Skin of body (tissue), 1 donor: ENCODE measurements at regions not wholly inside any gene's neighbourhood (a gene's known extent, or its start where the extent isn't known, plus 50 kb on each side); places are given as distances from the start of the nearest gene placed in this dataset.

ENCODE experiments used
- DNase-seq: peaks from one replicate; lab custom pipeline; 2025; lab: John Stamatoyannopoulos, UW

- no peak for DNase-seq
These were observed 65.8 kb downstream of the ETAA1 start for GRCh38 chr2:67462738-67463496.

GRCh38 chr2:67463810-67464209 lies 66.7 kb downstream of the ETAA1 start:
- peak; percentile 9 for DNase-seq

GRCh38 chr2:67465623-67466022 lies 68.5 kb downstream of the ETAA1 start:
- DNase-seq: no peak

- no peak for DNase-seq
These were observed 69.6 kb downstream of the ETAA1 start for GRCh38 chr2:67466734-67467133.

GRCh38 chr2:67471681-67472080 lies 74.5 kb downstream of the ETAA1 start:
- no peak for DNase-seq

- peak; percentile 33 for DNase-seq
These were observed 80.0 kb downstream of the ETAA1 start for GRCh38 chr2:67476809-67477790.

- peak; percentile 15 for DNase-seq
These were observed 82.1 kb downstream of the ETAA1 start for GRCh38 chr2:67479261-67479660.

GRCh38 chr2:67485431-67485830 lies 88.3 kb downstream of the ETAA1 start:
- DNase-seq: no peak

GRCh38 chr2:67486041-67486796 lies 89.1 kb downstream of the ETAA1 start:
- DNase-seq: no peak

GRCh38 chr2:67487993-67488392 lies 90.9 kb downstream of the ETAA1 start:
- no peak for DNase-seq

- DNase-seq: no peak
These were observed 92.3 kb downstream of the ETAA1 start for GRCh38 chr2:67489396-67489795.

- DNase-seq: no peak
These were observed 101.8 kb downstream of the ETAA1 start for GRCh38 chr2:67498931-67499330.

GRCh38 chr2:67499989-67500388 lies 102.9 kb downstream of the ETAA1 start:
- no peak for DNase-seq

GRCh38 chr2:67500541-67500940 lies 103.4 kb downstream of the ETAA1 start:
- DNase-seq: no peak

- DNase-seq: no peak
These were observed 105.4 kb downstream of the ETAA1 start for GRCh38 chr2:67502346-67503065.

GRCh38 chr2:67503066-67503795 lies 106.1 kb downstream of the ETAA1 start:
- DNase-seq: no peak

- DNase-seq: no peak
These were observed 113.6 kb downstream of the ETAA1 start for GRCh38 chr2:67510745-67511144.

- DNase-seq: no peak
These were observed 117.4 kb downstream of the ETAA1 start for GRCh38 chr2:67514515-67514914.

- no peak for DNase-seq
These were observed 117.9 kb downstream of the ETAA1 start for GRCh38 chr2:67515056-67515455.

- no peak for DNase-seq
These were observed 118.4 kb downstream of the ETAA1 start for GRCh38 chr2:67515538-67515937.
